Uterus (tissue), 2 donors: ENCODE measurements at regions not wholly inside any gene's neighbourhood (a gene's known extent, or its start where the extent isn't known, plus 50 kb on each side); places are given as distances from the start of the nearest gene placed in this dataset.

Experiments
- POLR2A ChIP-seq, 2 donors: fragments of 450-650 bp; IDR thresholded peaks; one replicate each; pipeline ENCODE4 v1.6.1; 2016; ENCODE audit warnings: antibody characterized with exemption in 2 of 2, mild to moderate bottlenecking in 1 of 2, moderate library complexity in 1 of 2
- TF ChIP-seq, protein P1 (sequence below), 4 experiments: fragments of 200-600 bp in 2 of 4; fragments of 450-650 bp in 2 of 4; sonication (generic) in 2 of 4; IDR thresholded peaks; one replicate each; pipeline ENCODE4 v1.5.1; 2016 to 2019; ENCODE audit warnings: antibody characterized with exemption in 4 of 4, mild to moderate bottlenecking in 2 of 4, moderate library complexity in 1 of 4

- TF ChIP-seq, protein P1, sequence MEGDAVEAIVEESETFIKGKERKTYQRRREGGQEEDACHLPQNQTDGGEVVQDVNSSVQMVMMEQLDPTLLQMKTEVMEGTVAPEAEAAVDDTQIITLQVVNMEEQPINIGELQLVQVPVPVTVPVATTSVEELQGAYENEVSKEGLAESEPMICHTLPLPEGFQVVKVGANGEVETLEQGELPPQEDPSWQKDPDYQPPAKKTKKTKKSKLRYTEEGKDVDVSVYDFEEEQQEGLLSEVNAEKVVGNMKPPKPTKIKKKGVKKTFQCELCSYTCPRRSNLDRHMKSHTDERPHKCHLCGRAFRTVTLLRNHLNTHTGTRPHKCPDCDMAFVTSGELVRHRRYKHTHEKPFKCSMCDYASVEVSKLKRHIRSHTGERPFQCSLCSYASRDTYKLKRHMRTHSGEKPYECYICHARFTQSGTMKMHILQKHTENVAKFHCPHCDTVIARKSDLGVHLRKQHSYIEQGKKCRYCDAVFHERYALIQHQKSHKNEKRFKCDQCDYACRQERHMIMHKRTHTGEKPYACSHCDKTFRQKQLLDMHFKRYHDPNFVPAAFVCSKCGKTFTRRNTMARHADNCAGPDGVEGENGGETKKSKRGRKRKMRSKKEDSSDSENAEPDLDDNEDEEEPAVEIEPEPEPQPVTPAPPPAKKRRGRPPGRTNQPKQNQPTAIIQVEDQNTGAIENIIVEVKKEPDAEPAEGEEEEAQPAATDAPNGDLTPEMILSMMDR (IDR thresholded peaks at IDR 0.05), result no peak
- TF ChIP-seq POLR2A (IDR thresholded peaks at IDR 0.05), result no peak
These were observed 303.6 kb upstream of the NUDT12 start for GRCh38 chr5:103866169-103866568.
